CD4-positive, alpha-beta T cell (primary cell): ENCODE measurements at regions not wholly inside any gene's neighbourhood (a gene's known extent, or its start where the extent isn't known, plus 50 kb on each side); places are given as distances from the start of the nearest gene placed in this dataset.

ENCODE experiments used
- ATAC-seq: fragments of 200-7000 bp; cut with Tn5 transposase; one replicate; pipeline ENCODE4 v1.10.0; 2022; ENCODE audit warnings: mild to moderate bottlenecking; ENCODE audit not compliant: poor library complexity
- CTCF ChIA-PET: fragments of 350-600 bp; sonication (Branson Sonifier 250); formaldehyde crosslinking; loops from one replicate; lab custom pipeline; 2021; ENCODE audit warnings: antibody characterized with exemption, inconsistent platforms; lab: Charles Lee
- POLR2A ChIA-PET: fragments of 350-600 bp; sonication (Branson Sonifier 250); formaldehyde crosslinking; loops from one replicate; lab custom pipeline; 2021; ENCODE audit warnings: antibody characterized with exemption, inconsistent platforms; lab: Charles Lee
- DNase-seq, 14 experiments: peaks; one replicate each; pipeline ENCODE4 v3.0.0-alpha.2; 2013 to 2020; ENCODE audit warnings: mixed read lengths in 2 of 14
- H3K27ac ChIP-seq, 2 donors: one replicate each; pipeline versions ENCODE4 v1.5.1 to v1.7.0; 2013; ENCODE audit warnings: low read length in 2 of 2, low read depth in 1 of 2, mild to moderate bottlenecking in 1 of 2
- H3K27me3 ChIP-seq, 2 experiments: 1 replicate in 1 of 2; 2 replicates in 1 of 2; pipeline versions ENCODE4 v1.6.1 to v1.7.0; 2013; ENCODE audit warnings: low read length in 2 of 2, control low read depth in 1 of 2, mild to moderate bottlenecking in 1 of 2, moderate library complexity in 1 of 2; ENCODE audit not compliant: insufficient read depth in 2 of 2, control insufficient read depth in 1 of 2
- H3K36me3 ChIP-seq: one replicate; pipeline ENCODE4 v1.6.1; 2013; ENCODE audit warnings: low read length, control low read depth; ENCODE audit not compliant: insufficient read depth
- H3K4me1 ChIP-seq: one replicate; pipeline ENCODE4 v1.6.1; 2013; ENCODE audit warnings: low read length, control low read depth; ENCODE audit not compliant: insufficient read depth
- H3K4me3 ChIP-seq: one replicate; pipeline ENCODE4 v1.5.1; 2013; ENCODE audit warnings: mild to moderate bottlenecking, low read length, moderate library complexity
- H3K9me3 ChIP-seq, 2 experiments: 1 replicate in 1 of 2; 2 replicates in 1 of 2; pipeline versions ENCODE4 v1.6.1 to v1.7.0; 2013; ENCODE audit warnings: low read length in 2 of 2, mild to moderate bottlenecking in 2 of 2, control low read depth in 1 of 2, moderate library complexity in 1 of 2; ENCODE audit not compliant: control insufficient read depth in 1 of 2, insufficient read depth in 1 of 2
- H3K27ac Mint-ChIP-seq: one replicate; pipeline ENCODE4 v1.8.0; 2020; ENCODE audit warnings: mixed read lengths
- H3K27me3 Mint-ChIP-seq: one replicate; pipeline ENCODE4 v1.8.0; 2021; ENCODE audit warnings: mixed read lengths
- H3K36me3 Mint-ChIP-seq: one replicate; pipeline ENCODE4 v1.8.0; 2021; ENCODE audit warnings: low read depth, mixed read lengths
- H3K4me1 Mint-ChIP-seq: one replicate; pipeline ENCODE4 v1.8.0; 2021; ENCODE audit warnings: low read depth, mixed read lengths
- H3K4me3 Mint-ChIP-seq: one replicate; pipeline ENCODE4 v1.8.0; 2020; ENCODE audit warnings: mild to moderate bottlenecking, mixed read lengths
- H3K9me3 Mint-ChIP-seq: one replicate; pipeline ENCODE4 v1.8.0; 2020; ENCODE audit warnings: mixed read lengths
- intact Hi-C, 2 experiments: fragments of 100-400 bp; cut with DNase I in 1 of 2; cut with micrococcal nuclease in 1 of 2; formaldehyde crosslinking; loops; one replicate each; pipeline versions ENCODE4 v1.15.1 to v1.9.0; 2023 to 2025; cut with DNase I, micrococcal nuclease
- TF ChIP-seq, protein P1 (sequence below): fragments of 200-600 bp; IDR thresholded peaks from one replicate; pipeline ENCODE4 v1.8.0; 2022; ENCODE audit warnings: antibody characterized with exemption, mild to moderate bottlenecking

DNA sequence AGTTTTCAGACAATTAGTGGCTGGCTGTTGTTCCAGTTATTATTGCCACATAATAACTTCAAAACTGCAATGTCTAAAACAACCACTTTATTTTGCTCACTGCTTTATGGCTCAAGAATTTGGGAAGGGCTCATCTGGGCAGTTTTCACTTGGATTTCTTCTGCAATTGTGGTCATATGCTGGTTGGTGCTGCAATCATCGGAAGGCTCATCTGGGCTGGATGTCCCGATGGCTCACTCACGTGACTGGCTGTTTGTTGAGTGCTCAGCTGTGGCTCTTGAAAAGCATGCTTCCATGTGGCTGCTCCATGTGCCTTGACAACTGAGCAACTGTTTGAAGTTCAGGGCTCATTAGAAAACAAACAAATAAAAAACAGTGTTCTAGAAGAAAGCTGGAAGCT, 1032.5 kb downstream of the DTWD2 start:
- intact Hi-C loops, result no loop called here
- POLR2A ChIA-PET, result no interaction called here
- no peak overlapping the region for H3K4me3 Mint-ChIP-seq

DNA sequence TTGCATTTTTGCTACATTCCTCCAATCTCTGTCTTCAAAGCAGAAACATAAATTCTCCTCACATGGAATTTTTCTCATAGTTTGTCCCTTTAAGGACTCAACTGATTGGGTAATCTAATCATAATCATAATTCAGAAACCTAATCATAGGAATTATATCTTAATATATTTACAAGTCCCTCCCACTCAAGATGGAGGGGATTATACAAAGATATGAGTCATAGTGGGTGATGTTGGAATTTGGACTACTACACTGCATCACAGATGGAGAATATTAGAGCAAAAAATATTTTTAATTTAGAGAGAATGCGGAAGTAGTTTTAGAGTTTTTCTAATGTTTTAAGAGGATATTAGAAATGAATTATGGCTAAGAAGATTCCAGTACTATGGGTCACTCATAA, 1034.0 kb downstream of the DTWD2 start:
- no peak overlapping the region for H3K27ac ChIP-seq
- CTCF ChIA-PET, result no interaction called here
- peaks cover 0 to 8% of the 10 kb centered on the region in 2 experiments for H3K9me3 ChIP-seq
- TF ChIP-seq, protein P1, sequence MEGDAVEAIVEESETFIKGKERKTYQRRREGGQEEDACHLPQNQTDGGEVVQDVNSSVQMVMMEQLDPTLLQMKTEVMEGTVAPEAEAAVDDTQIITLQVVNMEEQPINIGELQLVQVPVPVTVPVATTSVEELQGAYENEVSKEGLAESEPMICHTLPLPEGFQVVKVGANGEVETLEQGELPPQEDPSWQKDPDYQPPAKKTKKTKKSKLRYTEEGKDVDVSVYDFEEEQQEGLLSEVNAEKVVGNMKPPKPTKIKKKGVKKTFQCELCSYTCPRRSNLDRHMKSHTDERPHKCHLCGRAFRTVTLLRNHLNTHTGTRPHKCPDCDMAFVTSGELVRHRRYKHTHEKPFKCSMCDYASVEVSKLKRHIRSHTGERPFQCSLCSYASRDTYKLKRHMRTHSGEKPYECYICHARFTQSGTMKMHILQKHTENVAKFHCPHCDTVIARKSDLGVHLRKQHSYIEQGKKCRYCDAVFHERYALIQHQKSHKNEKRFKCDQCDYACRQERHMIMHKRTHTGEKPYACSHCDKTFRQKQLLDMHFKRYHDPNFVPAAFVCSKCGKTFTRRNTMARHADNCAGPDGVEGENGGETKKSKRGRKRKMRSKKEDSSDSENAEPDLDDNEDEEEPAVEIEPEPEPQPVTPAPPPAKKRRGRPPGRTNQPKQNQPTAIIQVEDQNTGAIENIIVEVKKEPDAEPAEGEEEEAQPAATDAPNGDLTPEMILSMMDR, result no peak
- ATAC-seq (no peak), DNase-seq (no peak)
- Mint-ChIP-seq H3K27me3 (no peaks in the 10 kb centered on the region), H3K4me3 (no peak overlapping the region), H3K4me1 (no peaks in the 10 kb centered on the region), H3K9me3 (peaks cover 6% of the 10 kb centered on the region), H3K27ac (no peak overlapping the region), H3K36me3 (no peaks in the 10 kb centered on the region)
- POLR2A ChIA-PET, result no interaction called here
- no peak overlapping the region for H3K4me3 ChIP-seq
- no peaks in the 10 kb centered on the region for H3K27me3 ChIP-seq
- no peaks in the 10 kb centered on the region for H3K36me3 ChIP-seq
- intact Hi-C loops, result no loop called here
- H3K4me1 ChIP-seq, result no peaks in the 10 kb centered on the region

More for the DNA sequence above, 1032.5 kb downstream of the DTWD2 start:
- no peak overlapping the region for H3K4me3 ChIP-seq
- CTCF ChIA-PET, result no interaction called here
- H3K36me3 Mint-ChIP-seq, result no peaks in the 10 kb centered on the region
- no peak overlapping the region for H3K27ac Mint-ChIP-seq
- H3K27me3 Mint-ChIP-seq, result no peaks in the 10 kb centered on the region
- TF ChIP-seq, protein P1, result no peak
- no peak for ATAC-seq
- H3K4me1 ChIP-seq, result no peaks in the 10 kb centered on the region
- H3K36me3 ChIP-seq, result no peaks in the 10 kb centered on the region
- H3K4me1 Mint-ChIP-seq, result no peaks in the 10 kb centered on the region
- no peak for DNase-seq
- no peaks in the 10 kb centered on the region for H3K27me3 ChIP-seq
- H3K9me3 ChIP-seq, result peaks cover 0 to 8% of the 10 kb centered on the region in 2 experiments
- H3K27ac ChIP-seq, result no peak overlapping the region
- H3K9me3 Mint-ChIP-seq, result peaks cover 4% of the 10 kb centered on the region

DNA sequence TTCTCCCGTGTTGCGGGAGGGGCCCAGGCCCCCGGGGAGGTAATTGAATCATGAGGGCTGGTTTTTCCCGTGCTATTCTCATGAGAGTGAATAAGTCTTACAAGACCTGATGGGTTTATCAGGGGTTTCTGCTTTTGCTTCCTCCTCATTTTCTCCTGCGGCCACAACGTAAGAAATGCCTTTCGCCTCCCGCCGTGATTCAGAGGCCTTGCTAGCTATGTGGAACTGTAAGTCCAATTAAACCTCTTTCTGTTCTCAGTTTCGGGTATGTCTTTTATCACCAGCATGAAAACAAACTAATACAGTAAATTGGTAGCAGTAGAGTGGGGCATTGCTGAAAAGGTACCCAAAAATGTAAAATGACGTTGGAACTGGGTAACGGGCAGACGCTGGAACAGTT, 1035.1 kb downstream of the DTWD2 start:
- H3K36me3 ChIP-seq, result no peaks in the 10 kb centered on the region
- no peaks in the 10 kb centered on the region for H3K4me1 Mint-ChIP-seq
- no peak overlapping the region for H3K4me3 ChIP-seq
- H3K27me3 ChIP-seq, result no peaks in the 10 kb centered on the region
- intact Hi-C loops, result no loop called here
- H3K27ac ChIP-seq, result no peak overlapping the region
- TF ChIP-seq, protein P1, result no peak
- CTCF ChIA-PET, result no interaction called here
- ATAC-seq, result no peak
- no peaks in the 10 kb centered on the region for H3K4me1 ChIP-seq
- peaks cover 6% of the 10 kb centered on the region for H3K9me3 Mint-ChIP-seq
- H3K36me3 Mint-ChIP-seq, result no peaks in the 10 kb centered on the region
- no peak overlapping the region for H3K27ac Mint-ChIP-seq
- no peak overlapping the region for H3K4me3 Mint-ChIP-seq
- POLR2A ChIA-PET, result no interaction called here
- no peaks in the 10 kb centered on the region for H3K27me3 Mint-ChIP-seq
- DNase-seq, result no peak
- peaks cover 0 to 8% of the 10 kb centered on the region in 2 experiments for H3K9me3 ChIP-seq
